BJ (cell line): ENCODE measurements at regions not wholly inside any gene's neighbourhood (a gene's known extent, or its start where the extent isn't known, plus 50 kb on each side); places are given as distances from the start of the nearest gene placed in this dataset.

ENCODE experiments used
- CTCF ChIA-PET: fragments of 350-600 bp; formaldehyde crosslinking; extraction: SDS; loops from one replicate; lab custom pipeline; 2021; ENCODE audit warnings: antibody characterized with exemption, inconsistent platforms; lab: Yijun Ruan, JAX
- POLR2A ChIA-PET: fragments of 300-600 bp; sonication (Branson Sonifier 250); formaldehyde crosslinking; extraction: SDS; loops from one replicate; lab custom pipeline; 2021; ENCODE audit warnings: antibody characterized with exemption; lab: Charles Lee
- DNase-seq: peaks from one replicate; pipeline ENCODE4 v3.0.0-alpha.2; 2011; ENCODE audit warnings: low read depth
- H3K27me3 ChIP-seq: 2 replicates; pipeline ENCODE4 v1.6.0; 2011; ENCODE audit warnings: low read length; ENCODE audit not compliant: control insufficient read depth, insufficient read depth
- H3K36me3 ChIP-seq: 2 replicates; pipeline ENCODE4 v1.5.1; 2011; ENCODE audit warnings: low read length; ENCODE audit not compliant: control insufficient read depth, insufficient read depth
- H3K4me3 ChIP-seq: 2 replicates; pipeline ENCODE4 v1.5.1; 2011; ENCODE audit warnings: low read depth, mild to moderate bottlenecking, control low read depth, low read length
- TF ChIP-seq, protein P1 (sequence below): IDR thresholded peaks from 2 replicates; pipeline ENCODE4 v1.5.1; 2011; ENCODE audit warnings: low read depth, mild to moderate bottlenecking, control low read depth, inconsistent platforms, low read length, moderate library complexity; ENCODE audit not compliant: insufficient read depth

DNA sequence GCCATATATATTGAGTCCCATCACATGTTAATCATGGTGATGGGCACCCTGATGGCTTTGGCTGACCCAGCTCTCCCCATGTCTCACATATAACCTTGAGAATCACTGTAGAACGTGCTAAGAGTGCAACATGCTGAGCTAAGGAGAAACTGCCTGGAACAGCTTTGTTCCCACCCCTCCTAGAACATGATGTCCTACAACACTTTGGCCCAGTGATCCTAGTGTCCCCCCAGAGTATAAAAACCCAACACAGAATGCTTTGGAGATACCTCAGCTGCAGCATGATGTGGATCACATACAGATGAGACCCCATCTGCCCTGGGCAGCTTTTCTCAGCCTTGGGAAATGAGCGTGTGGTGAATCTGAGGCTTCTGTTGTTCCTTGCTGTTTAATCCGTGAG lies 343.5 kb downstream of the NFIB start:
- POLR2A ChIA-PET, result no interaction called here
- CTCF ChIA-PET, result interaction anchor here (0.9 kb wide), 1 partner anchor 10 kb away, joined by 3 read pairs; no protein-coding TSS in a partner anchor
- Histone ChIP-seq H3K27me3 (no peaks in the 10 kb centered on the region; the same call in none of the 2 replicates), H3K36me3 (no peaks in the 10 kb centered on the region), H3K4me3 (no peak overlapping the region)
- TF ChIP-seq, protein P1, sequence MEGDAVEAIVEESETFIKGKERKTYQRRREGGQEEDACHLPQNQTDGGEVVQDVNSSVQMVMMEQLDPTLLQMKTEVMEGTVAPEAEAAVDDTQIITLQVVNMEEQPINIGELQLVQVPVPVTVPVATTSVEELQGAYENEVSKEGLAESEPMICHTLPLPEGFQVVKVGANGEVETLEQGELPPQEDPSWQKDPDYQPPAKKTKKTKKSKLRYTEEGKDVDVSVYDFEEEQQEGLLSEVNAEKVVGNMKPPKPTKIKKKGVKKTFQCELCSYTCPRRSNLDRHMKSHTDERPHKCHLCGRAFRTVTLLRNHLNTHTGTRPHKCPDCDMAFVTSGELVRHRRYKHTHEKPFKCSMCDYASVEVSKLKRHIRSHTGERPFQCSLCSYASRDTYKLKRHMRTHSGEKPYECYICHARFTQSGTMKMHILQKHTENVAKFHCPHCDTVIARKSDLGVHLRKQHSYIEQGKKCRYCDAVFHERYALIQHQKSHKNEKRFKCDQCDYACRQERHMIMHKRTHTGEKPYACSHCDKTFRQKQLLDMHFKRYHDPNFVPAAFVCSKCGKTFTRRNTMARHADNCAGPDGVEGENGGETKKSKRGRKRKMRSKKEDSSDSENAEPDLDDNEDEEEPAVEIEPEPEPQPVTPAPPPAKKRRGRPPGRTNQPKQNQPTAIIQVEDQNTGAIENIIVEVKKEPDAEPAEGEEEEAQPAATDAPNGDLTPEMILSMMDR, result no peak
- no peak for DNase-seq

DNA sequence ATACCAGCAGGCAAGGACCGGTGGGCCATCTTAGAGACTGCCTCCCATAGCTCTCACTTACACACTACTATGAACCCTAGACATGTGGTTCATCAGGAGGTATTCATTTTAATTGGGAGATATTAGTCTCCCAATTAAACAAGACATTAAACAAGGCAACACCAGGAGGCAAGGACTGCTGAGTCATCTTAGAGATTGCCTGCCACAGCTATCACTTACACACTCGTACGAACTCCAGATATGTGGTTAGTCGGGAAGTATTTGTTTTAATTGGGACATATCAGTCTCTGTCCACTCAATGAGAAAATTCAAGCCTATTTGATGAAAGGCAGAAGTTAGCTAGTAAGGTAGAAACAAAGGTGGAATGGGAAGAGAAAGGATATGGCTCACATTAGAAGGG lies 343.9 kb downstream of the NFIB start:
- ChIA-PET POLR2A (no interaction called here), CTCF (interaction anchor here (0.9 kb wide), 1 partner anchor 10 kb away, joined by 3 read pairs; no protein-coding TSS in a partner anchor)
- TF ChIP-seq, protein P1, result no peak
- no peaks in the 10 kb centered on the region; the same call in none of the 2 replicates for H3K27me3 ChIP-seq
- DNase-seq, result no peak
- H3K4me3 ChIP-seq, result no peak overlapping the region
- no peaks in the 10 kb centered on the region for H3K36me3 ChIP-seq

DNA sequence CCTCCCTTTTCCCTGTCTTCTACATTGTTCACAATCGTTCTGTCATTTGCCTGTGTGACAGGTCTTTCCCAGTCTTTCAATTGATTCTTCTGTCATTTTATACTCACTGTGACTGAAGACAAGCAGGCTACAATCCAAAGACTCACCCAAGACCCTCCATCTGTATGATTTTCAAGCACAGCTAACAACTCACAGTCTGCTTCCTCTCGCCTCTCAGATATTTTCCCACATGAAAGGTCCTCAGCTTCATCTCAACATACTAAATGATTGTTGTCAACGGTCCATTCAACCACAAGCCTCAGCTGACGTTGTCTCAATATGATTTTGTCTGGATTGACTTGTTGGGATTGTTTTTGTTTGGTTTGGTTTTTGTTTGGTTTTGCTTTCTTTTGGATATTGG lies 346.5 kb downstream of the NFIB start:
- ChIA-PET CTCF (interaction anchor here (0.9 kb wide), 1 partner anchor 11 kb away, joined by 3 read pairs; no protein-coding TSS in a partner anchor), POLR2A (no interaction called here)
- no peak for DNase-seq
- no peaks in the 10 kb centered on the region for H3K36me3 ChIP-seq
- no peak overlapping the region for H3K4me3 ChIP-seq
- H3K27me3 ChIP-seq, result no peaks in the 10 kb centered on the region; the same call in none of the 2 replicates
- TF ChIP-seq, protein P1, result no peak

DNA sequence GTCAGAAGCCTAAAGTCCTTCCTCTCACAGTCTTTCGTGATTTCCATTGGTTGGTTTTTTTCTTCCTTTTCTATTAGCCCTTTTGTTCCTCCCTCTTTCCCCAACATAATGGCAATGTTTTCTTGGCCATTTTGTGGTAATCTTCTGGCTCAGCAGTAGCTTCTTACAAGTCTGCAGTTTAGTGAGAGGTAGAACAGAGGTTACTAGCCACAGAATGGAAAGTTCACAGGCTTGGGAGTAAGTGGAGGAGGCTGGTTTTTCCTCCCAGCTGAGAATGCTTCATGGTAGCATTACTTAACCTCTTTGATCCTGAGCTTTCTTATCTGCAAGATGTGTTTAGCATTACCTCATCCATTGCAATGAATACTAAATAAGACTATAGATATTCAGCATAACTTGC lies 346.9 kb downstream of the NFIB start:
- ChIA-PET CTCF (no interaction called here), POLR2A (no interaction called here)
- TF ChIP-seq, protein P1, result no peak
- Histone ChIP-seq H3K4me3 (no peak overlapping the region), H3K36me3 (no peaks in the 10 kb centered on the region), H3K27me3 (no peaks in the 10 kb centered on the region; the same call in none of the 2 replicates)
- no peak for DNase-seq

DNA sequence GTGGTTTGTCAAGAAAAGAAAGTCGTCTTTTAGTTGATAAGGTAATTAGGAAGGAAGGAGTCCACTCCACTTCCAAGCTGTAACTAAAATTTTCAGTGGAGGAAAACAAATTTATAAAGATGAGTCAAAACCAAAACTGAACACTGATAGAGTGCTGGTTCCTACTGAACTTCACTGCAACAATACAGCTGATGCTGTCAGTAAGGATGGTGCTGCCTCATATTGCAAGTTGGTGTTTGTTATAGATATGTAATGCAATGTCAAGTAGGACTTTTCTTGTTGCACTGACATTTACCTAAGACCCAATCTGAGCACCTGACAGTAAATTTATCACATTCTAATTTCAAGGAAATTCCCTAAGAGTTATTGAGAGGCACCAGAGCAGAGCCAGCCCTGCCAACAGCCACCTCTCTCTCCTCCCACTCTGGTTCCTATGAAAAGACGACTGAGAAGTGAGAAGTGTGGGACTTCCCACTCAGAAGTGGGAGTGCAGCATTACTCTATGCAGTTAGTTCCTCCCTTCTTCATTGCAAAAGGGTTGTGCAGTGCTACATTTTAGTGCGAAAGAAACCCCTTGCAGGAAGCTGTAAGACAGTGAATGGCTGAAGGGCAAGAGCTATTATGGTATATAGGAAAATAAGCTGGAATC lies 350.8 kb downstream of the NFIB start:
- H3K4me3 ChIP-seq, result no peak overlapping the region
- TF ChIP-seq, protein P1, result no peak
- DNase-seq, result no peak
- POLR2A ChIA-PET, result no interaction called here
- H3K36me3 ChIP-seq, result no peaks in the 10 kb centered on the region
- CTCF ChIA-PET, result interaction anchor here (1.1 kb wide), 1 partner anchor 16 kb away, joined by 3 read pairs; no protein-coding TSS in a partner anchor
- H3K27me3 ChIP-seq, result no peaks in the 10 kb centered on the region
